OCI-LY7 (cell line): ENCODE measurements at regions not wholly inside any gene's neighbourhood (a gene's known extent, or its start where the extent isn't known, plus 50 kb on each side); places are given as distances from the start of the nearest gene placed in this dataset.

ENCODE experiments used
- EZH2phosphoT487 ChIP-seq: fragments of 200-600 bp; sonication (generic); IDR thresholded peaks from 2 replicates; pipeline ENCODE4 v1.6.1; 2018; ENCODE audit warnings: low read depth, borderline replicate concordance, mild to moderate bottlenecking, mixed run types, antibody characterized with exemption, low read length, moderate library complexity, mixed read lengths
- TF ChIP-seq, protein P1 (sequence below): fragments of 200-600 bp; sonication (generic); conservative IDR thresholded peaks from 2 replicates; pipeline ENCODE4 v1.5.1; 2014; ENCODE audit warnings: mild to moderate bottlenecking, antibody characterized with exemption, low read length, moderate library complexity, mixed read lengths

DNA sequence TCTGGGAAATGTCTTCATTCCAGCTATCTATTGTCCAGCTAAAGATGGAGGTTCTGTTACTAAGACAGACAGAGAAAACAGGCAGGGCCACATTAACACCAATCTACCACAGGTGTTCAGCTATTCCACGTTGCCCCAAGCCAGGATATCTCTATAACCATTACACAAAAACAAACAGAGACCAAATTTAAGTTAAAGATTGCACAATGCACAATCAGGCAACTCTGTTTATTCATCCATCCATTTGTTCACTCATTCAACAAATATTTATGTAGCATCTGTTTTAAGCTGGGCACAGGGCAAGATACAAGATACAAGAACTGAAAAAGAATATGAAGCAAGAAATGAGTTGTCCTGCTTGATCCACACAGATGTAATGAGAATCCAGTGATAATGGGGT, 629.0 kb downstream of the MED13L start:
- TF ChIP-seq, protein P1, sequence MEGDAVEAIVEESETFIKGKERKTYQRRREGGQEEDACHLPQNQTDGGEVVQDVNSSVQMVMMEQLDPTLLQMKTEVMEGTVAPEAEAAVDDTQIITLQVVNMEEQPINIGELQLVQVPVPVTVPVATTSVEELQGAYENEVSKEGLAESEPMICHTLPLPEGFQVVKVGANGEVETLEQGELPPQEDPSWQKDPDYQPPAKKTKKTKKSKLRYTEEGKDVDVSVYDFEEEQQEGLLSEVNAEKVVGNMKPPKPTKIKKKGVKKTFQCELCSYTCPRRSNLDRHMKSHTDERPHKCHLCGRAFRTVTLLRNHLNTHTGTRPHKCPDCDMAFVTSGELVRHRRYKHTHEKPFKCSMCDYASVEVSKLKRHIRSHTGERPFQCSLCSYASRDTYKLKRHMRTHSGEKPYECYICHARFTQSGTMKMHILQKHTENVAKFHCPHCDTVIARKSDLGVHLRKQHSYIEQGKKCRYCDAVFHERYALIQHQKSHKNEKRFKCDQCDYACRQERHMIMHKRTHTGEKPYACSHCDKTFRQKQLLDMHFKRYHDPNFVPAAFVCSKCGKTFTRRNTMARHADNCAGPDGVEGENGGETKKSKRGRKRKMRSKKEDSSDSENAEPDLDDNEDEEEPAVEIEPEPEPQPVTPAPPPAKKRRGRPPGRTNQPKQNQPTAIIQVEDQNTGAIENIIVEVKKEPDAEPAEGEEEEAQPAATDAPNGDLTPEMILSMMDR, result no peak
- TF ChIP-seq EZH2phosphoT487, result no peak
